Panc1 (cell line): ENCODE measurements at regions not wholly inside any gene's neighbourhood (a gene's known extent, or its start where the extent isn't known, plus 50 kb on each side); places are given as distances from the start of the nearest gene placed in this dataset.
"Not testable (repeated sequence)": the region's sequence is repeated elsewhere in the genome, so short reads cannot be mapped to it uniquely, and the experiment has no call there.

ENCODE experiments used
- ATAC-seq: fragments of 200-7000 bp; cut with Tn5 transposase; 2 replicates; pipeline ENCODE4 v1.9.1; 2020; ENCODE audit warnings: mild to moderate bottlenecking, moderate library complexity
- BruUV-seq: library from RNA; stranded (reverse); fragments of 400-500 nt; replicated peaks from 2 replicates; lab custom pipeline; 2021; lab: Mats Ljungman, UMichigan
- CTCF ChIA-PET: fragments of 300-600 bp; sonication (Branson Sonifier 250); formaldehyde crosslinking; loops from one replicate; lab custom pipeline; 2022; ENCODE audit warnings: antibody characterized with exemption; lab: Charles Lee
- POLR2A ChIA-PET: fragments of 300-600 bp; sonication (Branson Sonifier 250); formaldehyde crosslinking; loops from one replicate; lab custom pipeline; 2022; ENCODE audit warnings: antibody characterized with exemption; lab: Charles Lee
- DNase-seq: peaks from one replicate; pipeline ENCODE4 v3.0.0-alpha.2; 2010; ENCODE audit warnings: low read depth, low spot score
- H3K27ac ChIP-seq: 2 replicates; pipeline ENCODE4 v1.5.1; 2011; ENCODE audit warnings: mild to moderate bottlenecking, low read length, inconsistent platforms
- H3K27me3 ChIP-seq: fragments of 200-500 bp; sonication (Bioruptor generic); 2 replicates; pipeline ENCODE4 v1.6.0; 2014; ENCODE audit warnings: low read length, inconsistent platforms; ENCODE audit not compliant: control insufficient read depth, insufficient read depth
- H3K36me3 ChIP-seq: fragments of 200-500 bp; sonication (Bioruptor generic); 2 replicates; pipeline ENCODE4 v1.5.1; 2014; ENCODE audit warnings: inconsistent platforms, mild to moderate bottlenecking, low read length, moderate library complexity; ENCODE audit not compliant: control insufficient read depth, insufficient read depth
- H3K4me1 ChIP-seq: 2 replicates; pipeline ENCODE4 v1.5.1; 2011; ENCODE audit warnings: inconsistent platforms, mild to moderate bottlenecking, low read length, moderate library complexity; ENCODE audit not compliant: control insufficient read depth, insufficient read depth
- H3K4me3 ChIP-seq, 2 experiments: 2 replicates each; pipeline ENCODE4 v1.5.1; 2011 to 2012; ENCODE audit warnings: low read depth in 2 of 2, low read length in 2 of 2, mild to moderate bottlenecking in 2 of 2, inconsistent platforms in 1 of 2, moderate library complexity in 1 of 2
- H3K9me3 ChIP-seq: fragments of 200-500 bp; sonication (Bioruptor generic); 2 replicates; pipeline ENCODE4 v1.5.1; 2014; ENCODE audit warnings: low read depth, mild to moderate bottlenecking, inconsistent platforms, low read length, moderate library complexity; ENCODE audit not compliant: control insufficient read depth, insufficient read depth
- CTCF ChIP-seq: fragments of 450-650 bp; IDR thresholded peaks from 2 replicates; pipeline ENCODE4 v1.5.1; 2017; ENCODE audit warnings: mild to moderate bottlenecking
- POLR2AphosphoS5 ChIP-seq: IDR thresholded peaks from 2 replicates; pipeline ENCODE4 v1.6.1; 2012; ENCODE audit warnings: mild to moderate bottlenecking, low read depth, low read length, moderate library complexity
- REST ChIP-seq, 2 experiments: IDR thresholded peaks; 2 replicates each; pipeline ENCODE4 v1.6.1; 2011 to 2012; ENCODE audit warnings: low read depth in 2 of 2, control low read depth in 1 of 2, low read length in 1 of 2, mild to moderate bottlenecking in 1 of 2, moderate library complexity in 1 of 2; ENCODE audit not compliant: insufficient read depth in 1 of 2
- SIN3A ChIP-seq: IDR thresholded peaks from 2 replicates; pipeline ENCODE4 v1.6.1; 2012; ENCODE audit warnings: low read depth, mild to moderate bottlenecking, low read length, moderate library complexity, borderline replicate concordance; ENCODE audit not compliant: insufficient read depth
- TCF7L2 ChIP-seq: IDR thresholded peaks from 2 replicates; pipeline ENCODE4 v1.6.1; 2011; ENCODE audit warnings: mild to moderate bottlenecking, low read depth, low read length, inconsistent platforms
- in situ Hi-C: cut with HindIII; loops from 2 replicates; pipeline ENCODE4 v1.10.0; 2016; ENCODE audit warnings: low sequenced_read_pairs, low pct_unique_long_range_greater_than_20kb
- intact Hi-C: fragments of 100-400 bp; cut with micrococcal nuclease; formaldehyde crosslinking; loops from one replicate; pipeline ENCODE4 v1.10.0; 2022; ENCODE audit not compliant: unreplicated experiment

- TF ChIP-seq REST (IDR thresholded peaks at IDR 0.05; ENCODE audit: insufficient read depth in 1 of 2, low read depth in 2 of 2, low read length in 1 of 2): no peak
- TF ChIP-seq POLR2AphosphoS5: no peak
- no peak for TF ChIP-seq SIN3A
- no peak for TF ChIP-seq TCF7L2
- TF ChIP-seq CTCF: no peak
- POLR2A ChIA-PET: no interaction called here
- Histone ChIP-seq H3K9me3 (no peaks in the 10 kb centered on the region), H3K4me1 (no peaks in the 10 kb centered on the region), H3K36me3 (no peaks in the 10 kb centered on the region), H3K27me3 (no peaks in the 10 kb centered on the region), H3K4me3 (no peak overlapping the region), H3K27ac (no peak overlapping the region)
- CTCF ChIA-PET: no interaction called here
- intact Hi-C loops: no loop called here
- DNase-seq: no peak
- in situ Hi-C loops: no loop called here
- no TSS peak for BruUV-seq
- ATAC-seq: no peak
Observed at GRCh38 chr10:33588974-33589600, 254.6 kb upstream of the NRP1 start.

GRCh38 chr10:33584596-33584995 is 250.1 kb upstream of the NRP1 start:
- H3K9me3 ChIP-seq, H3K27ac ChIP-seq, in situ Hi-C loops, H3K36me3 ChIP-seq, ATAC-seq, BruUV-seq, H3K4me1 ChIP-seq, CTCF ChIA-PET, H3K4me3 ChIP-seq, DNase-seq, POLR2A ChIA-PET, H3K27me3 ChIP-seq, intact Hi-C loops: not testable (repeated sequence)

- Histone ChIP-seq H3K4me1 (no peaks in the 10 kb centered on the region), H3K4me3 (no peak overlapping the region), H3K36me3 (no peaks in the 10 kb centered on the region), H3K27ac (no peak overlapping the region), H3K9me3 (no peaks in the 10 kb centered on the region), H3K27me3 (no peaks in the 10 kb centered on the region)
- DNase-seq: no peak
- no TSS peak for BruUV-seq
- ChIA-PET CTCF (no interaction called here), POLR2A (no interaction called here)
- intact Hi-C loops: no loop called here
- TF ChIP-seq POLR2AphosphoS5 (no peak), SIN3A (no peak), TCF7L2 (no peak), REST (IDR thresholded peaks at IDR 0.05; ENCODE audit: insufficient read depth in 1 of 2, low read depth in 2 of 2, low read length in 1 of 2) (no peak), CTCF (no peak)
- no peak for ATAC-seq
- in situ Hi-C loops: no loop called here
Observed at GRCh38 chr10:33579996-33580395, 245.5 kb upstream of the NRP1 start.
